HepG2 (cell line): ENCODE measurements at regions not wholly inside any gene's neighbourhood (a gene's known extent, or its start where the extent isn't known, plus 50 kb on each side); places are given as distances from the start of the nearest gene placed in this dataset.

ENCODE experiments used
- KDM4B ChIP-seq: sonication (generic); formaldehyde crosslinking; IDR thresholded peaks from 2 replicates; pipeline ENCODE4 v1.4.0; 2020; ENCODE audit warnings: missing genetic modification reagents
- NBN ChIP-seq: fragments of 450-650 bp; conservative IDR thresholded peaks from 2 replicates; pipeline ENCODE4 v1.6.1; 2017
- POLR2A ChIP-seq, 2 experiments: IDR thresholded peaks; 2 replicates each; pipeline ENCODE4 v1.6.1; 2011; ENCODE audit warnings: low read depth in 2 of 2, low read length in 2 of 2, mild to moderate bottlenecking in 1 of 2, moderate library complexity in 1 of 2; ENCODE audit not compliant: insufficient read depth in 1 of 2
- SIN3A ChIP-seq: IDR thresholded peaks from 2 replicates; pipeline ENCODE4 v1.6.1; 2011; ENCODE audit warnings: low read depth, mild to moderate bottlenecking, control low read depth, low read length, borderline replicate concordance
- ZBTB21 ChIP-seq: sonication (generic); formaldehyde crosslinking; IDR thresholded peaks from 2 replicates; pipeline ENCODE4 v1.4.0; 2020; ENCODE audit warnings: missing genetic modification reagents
- TF ChIP-seq, protein P1 (sequence below): sonication (generic); formaldehyde crosslinking; IDR thresholded peaks from 2 replicates; pipeline ENCODE4 v1.5.0; 2020; ENCODE audit warnings: mild to moderate bottlenecking, missing genetic modification reagents, moderate library complexity

DNA sequence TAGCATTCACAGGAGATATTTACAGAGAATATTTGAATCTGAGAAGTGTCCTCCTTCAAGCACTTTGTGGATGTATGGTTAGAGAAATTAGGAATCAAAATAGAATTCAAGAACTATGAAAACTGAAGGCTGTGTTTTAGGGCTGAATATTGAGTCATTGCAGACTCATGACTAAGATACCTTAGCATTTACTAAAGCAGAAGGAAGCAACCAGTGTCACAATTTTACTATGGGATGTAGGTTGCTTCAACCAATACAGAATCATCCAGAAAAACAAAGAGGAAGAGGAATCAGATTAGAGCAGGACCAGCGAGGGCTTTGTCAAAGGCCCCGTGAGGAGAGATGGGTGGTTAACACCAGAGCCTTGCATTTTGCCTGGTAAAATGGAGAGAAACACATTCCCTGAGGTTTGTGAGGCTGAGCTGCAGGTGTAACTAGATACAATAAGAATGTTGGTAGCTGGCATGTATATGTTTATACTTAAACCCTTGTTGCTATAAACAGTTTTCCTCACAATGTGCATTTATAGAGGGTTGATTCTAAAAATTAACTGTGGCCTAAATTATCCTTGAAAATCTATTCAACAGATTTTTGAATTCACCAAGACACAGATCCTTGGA, 518.1 kb downstream of the AGTPBP1 start:
- TF ChIP-seq ZBTB21 (CRISPR knock-in tag) (no peak), SIN3A (no peak), POLR2A (IDR thresholded peaks at IDR 0.05; ENCODE audit: insufficient read depth in 1 of 2, low read depth in 2 of 2, low read length in 2 of 2) (no peak), NBN (no peak), KDM4B (CRISPR knock-in tag) (no peak)
- TF ChIP-seq, protein P1, sequence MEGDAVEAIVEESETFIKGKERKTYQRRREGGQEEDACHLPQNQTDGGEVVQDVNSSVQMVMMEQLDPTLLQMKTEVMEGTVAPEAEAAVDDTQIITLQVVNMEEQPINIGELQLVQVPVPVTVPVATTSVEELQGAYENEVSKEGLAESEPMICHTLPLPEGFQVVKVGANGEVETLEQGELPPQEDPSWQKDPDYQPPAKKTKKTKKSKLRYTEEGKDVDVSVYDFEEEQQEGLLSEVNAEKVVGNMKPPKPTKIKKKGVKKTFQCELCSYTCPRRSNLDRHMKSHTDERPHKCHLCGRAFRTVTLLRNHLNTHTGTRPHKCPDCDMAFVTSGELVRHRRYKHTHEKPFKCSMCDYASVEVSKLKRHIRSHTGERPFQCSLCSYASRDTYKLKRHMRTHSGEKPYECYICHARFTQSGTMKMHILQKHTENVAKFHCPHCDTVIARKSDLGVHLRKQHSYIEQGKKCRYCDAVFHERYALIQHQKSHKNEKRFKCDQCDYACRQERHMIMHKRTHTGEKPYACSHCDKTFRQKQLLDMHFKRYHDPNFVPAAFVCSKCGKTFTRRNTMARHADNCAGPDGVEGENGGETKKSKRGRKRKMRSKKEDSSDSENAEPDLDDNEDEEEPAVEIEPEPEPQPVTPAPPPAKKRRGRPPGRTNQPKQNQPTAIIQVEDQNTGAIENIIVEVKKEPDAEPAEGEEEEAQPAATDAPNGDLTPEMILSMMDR: no peak
